Left ventricle myocardium superior (tissue), 1 donor: ENCODE measurements at regions not wholly inside any gene's neighbourhood (a gene's known extent, or its start where the extent isn't known, plus 50 kb on each side); places are given as distances from the start of the nearest gene placed in this dataset.
"Not testable (repeated sequence)": the region's sequence is repeated elsewhere in the genome, so short reads cannot be mapped to it uniquely, and the experiment has no call there.

Source experiments
- ATAC-seq: fragments of 200-7000 bp; cut with Tn5 transposase; one replicate; pipeline ENCODE4 v1.9.1; 2020; ENCODE audit warnings: mild to moderate bottlenecking, moderate library complexity
- DNase-seq: peaks from one replicate; pipeline ENCODE4 v3.0.0-alpha.2; 2020
- intact Hi-C: fragments of 100-400 bp; cut with micrococcal nuclease; formaldehyde crosslinking; loops from one replicate; pipeline ENCODE4 v1.11.0; 2022
- donor health status: DM: no; HTN: yes; CAD: no; lungs with severe emphysema.

DNA sequence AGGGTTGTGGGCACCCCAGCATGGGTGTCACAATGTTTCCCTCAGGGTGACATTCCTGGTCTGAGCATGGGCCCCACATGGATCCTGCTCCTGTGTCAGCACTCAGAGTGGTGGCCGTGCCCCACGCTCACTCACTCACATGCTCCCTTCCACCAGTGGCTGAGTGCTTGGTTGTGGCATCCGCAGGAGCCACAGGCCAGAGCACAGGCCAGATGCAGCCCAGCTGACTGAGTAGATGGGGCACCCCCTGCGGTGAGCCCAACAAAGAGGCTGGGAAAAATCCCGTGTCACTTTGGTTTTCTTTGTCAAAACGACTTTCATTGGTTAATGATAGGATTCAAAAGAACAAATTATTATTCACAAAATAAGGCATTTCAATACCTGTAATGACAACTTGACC is 204.6 kb upstream of the ANXA10 start:
- DNase-seq: no peak
- intact Hi-C loops: no loop called here
- no peak for ATAC-seq

GRCh38 chr4:167890226-167890625 is 202.1 kb upstream of the ANXA10 start:
- intact Hi-C loops: no loop called here
- DNase-seq (no peak), ATAC-seq (no peak)

DNA sequence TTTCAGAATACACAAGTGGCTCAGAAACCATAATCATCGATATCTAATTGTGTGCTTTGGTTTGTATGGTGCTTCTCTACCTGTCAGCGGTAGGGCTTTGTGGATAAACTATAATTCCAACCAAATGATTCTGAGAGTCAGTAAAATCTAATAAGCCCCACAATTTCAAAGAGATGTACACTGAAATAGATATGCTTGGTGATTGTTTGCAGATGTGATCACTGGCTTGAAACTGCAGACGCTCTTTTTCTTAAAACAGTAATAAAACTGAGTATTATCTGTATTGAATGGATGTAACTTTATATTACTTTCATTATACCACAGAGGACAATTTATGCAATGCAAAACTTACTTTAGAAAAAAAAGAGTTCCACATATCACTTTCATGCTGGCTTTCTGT is 198.8 kb upstream of the ANXA10 start:
- no peak for DNase-seq
- intact Hi-C loops: no loop called here
- no peak for ATAC-seq

- DNase-seq, ATAC-seq, intact Hi-C loops: not testable (repeated sequence)
Measured at GRCh38 chr4:167896260-167896659, 196.1 kb upstream of the ANXA10 start.

GRCh38 chr4:167897116-167897515 is 195.2 kb upstream of the ANXA10 start:
- DNase-seq: no peak
- intact Hi-C loops: no loop called here
- no peak for ATAC-seq

- no peak for ATAC-seq
- intact Hi-C loops: no loop called here
- no peak for DNase-seq
Measured at GRCh38 chr4:167903291-167903721, 189.0 kb upstream of the ANXA10 start.

- intact Hi-C loops: no loop called here
- no peak for ATAC-seq
Measured at GRCh38 chr4:167906851-167907250, 185.5 kb upstream of the ANXA10 start.

DNA sequence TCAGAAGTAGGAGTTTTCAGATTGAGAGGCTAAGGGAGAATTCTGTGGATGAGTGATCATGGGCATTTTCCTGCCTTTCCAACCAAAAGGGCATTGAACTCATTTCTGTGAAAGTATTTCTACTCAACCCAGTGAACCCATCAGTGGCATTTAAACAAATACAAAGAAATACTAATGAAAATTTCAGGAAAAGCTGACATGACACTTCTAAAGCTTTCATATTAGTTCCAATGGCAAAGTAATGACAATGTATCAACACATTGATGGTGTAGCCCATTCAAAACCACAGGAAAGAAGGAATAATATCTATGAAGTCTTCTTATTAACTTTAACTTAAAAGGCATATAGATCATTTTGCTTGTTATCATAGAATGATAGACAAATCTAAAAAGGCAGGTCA is 183.5 kb upstream of the ANXA10 start:
- DNase-seq (no peak), ATAC-seq (no peak)
- intact Hi-C loops: no loop called here

More at GRCh38 chr4:167906851-167907250, 185.5 kb upstream of the ANXA10 start:
- DNase-seq: no peak

DNA sequence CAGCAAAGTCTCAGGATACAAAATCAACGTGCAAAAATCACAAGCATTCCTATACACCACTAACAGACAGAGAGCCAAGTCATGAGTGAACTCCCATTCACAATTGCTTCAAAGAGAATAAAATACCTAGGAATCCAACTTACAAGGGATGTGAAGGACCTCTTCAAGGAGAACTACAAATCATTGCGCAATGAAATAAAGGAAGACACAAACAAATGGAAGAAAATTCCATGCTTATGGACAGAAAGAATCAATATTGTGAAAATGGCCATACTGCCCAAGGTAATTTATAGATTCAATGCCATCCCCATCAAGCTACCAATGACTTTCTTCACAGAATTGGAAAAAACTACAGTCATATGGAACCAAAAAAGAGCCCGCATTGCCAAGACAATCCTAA is 179.8 kb upstream of the ANXA10 start:
- ATAC-seq, intact Hi-C loops, DNase-seq: not testable (repeated sequence)

DNA sequence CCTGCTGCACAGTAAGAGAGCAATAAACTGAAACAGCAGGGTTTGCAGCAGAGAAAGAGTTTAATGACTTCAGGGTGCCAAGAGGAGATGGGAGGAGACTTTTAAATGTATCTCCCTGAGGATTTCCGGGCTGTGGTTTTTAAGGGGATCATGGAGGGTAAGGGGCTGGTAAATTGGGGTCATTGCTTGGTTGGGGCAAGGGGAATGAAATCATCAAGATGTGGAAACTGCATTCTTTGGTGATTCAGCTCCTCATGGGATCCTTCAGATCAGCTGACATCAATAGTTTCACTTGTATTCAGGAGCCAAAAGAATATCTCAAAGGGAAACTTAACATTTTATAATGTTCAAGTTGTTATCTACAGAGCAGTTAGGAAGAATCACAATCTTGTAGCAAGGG is 174.3 kb upstream of the ANXA10 start:
- no peak for DNase-seq
- ATAC-seq: no peak
- intact Hi-C loops: no loop called here

GRCh38 chr4:167930166-167930565 is 162.2 kb upstream of the ANXA10 start:
- no peak for ATAC-seq

GRCh38 chr4:167934216-167934615 is 158.1 kb upstream of the ANXA10 start:
- intact Hi-C loops: no loop called here
- DNase-seq (no peak), ATAC-seq (no peak)

More at GRCh38 chr4:167930166-167930565, 162.2 kb upstream of the ANXA10 start:
- no peak for DNase-seq
- intact Hi-C loops: no loop called here

- intact Hi-C loops: no loop called here
- DNase-seq: no peak
- no peak for ATAC-seq
Measured at GRCh38 chr4:167939863-167940616, 152.3 kb upstream of the ANXA10 start.

DNA sequence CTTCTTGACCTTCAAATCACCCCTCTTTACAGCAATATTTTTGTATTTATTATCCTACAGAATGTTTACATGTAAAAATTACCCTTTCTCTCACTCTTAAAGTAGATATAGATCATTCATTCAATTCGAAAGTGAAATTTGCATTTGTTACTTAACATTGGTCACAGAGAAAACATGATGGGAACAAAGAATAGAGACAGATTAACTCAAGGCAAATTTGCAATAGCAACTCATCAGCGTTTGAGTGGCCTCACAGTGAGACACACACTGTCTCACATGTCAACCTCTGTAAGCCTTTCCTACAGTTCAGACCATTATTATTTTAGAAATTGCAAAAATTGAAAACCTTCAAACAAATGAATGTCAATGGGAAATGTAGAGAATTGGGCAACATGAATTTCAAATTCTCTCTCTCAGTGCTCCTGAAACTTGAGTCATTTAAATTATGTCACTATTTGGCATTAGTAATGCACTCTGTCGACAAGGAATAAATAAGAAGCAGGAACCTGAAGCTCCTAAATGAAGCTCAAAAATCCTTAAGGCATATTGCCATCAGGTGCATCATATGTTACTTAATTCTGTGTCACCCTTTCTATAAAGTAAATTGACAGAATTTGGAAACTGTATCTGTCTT is 148.3 kb upstream of the ANXA10 start:
- DNase-seq (no peak), ATAC-seq (no peak)
- intact Hi-C loops: no loop called here

DNA sequence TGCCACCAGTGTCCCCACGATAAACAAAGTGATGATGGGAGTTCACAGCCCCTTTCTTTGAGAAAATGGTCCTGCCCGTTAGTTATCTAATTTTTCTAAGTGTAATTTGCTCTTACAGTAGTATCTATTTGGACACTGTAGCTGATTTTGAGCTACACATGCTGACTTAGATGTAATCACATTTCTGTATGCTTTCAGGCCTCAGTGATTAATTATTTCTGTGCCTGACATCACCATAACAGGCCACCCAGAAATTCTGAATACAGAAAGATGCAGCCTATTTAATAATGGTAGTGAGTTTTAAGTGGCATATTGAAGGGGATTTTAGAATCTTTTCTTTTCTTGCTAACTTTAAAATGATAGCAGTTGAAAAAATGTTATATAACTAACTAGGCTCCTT is 147.6 kb upstream of the ANXA10 start:
- DNase-seq: no peak
- ATAC-seq: no peak
- intact Hi-C loops: no loop called here

GRCh38 chr4:167955006-167955405 is 137.3 kb upstream of the ANXA10 start:
- no peak for DNase-seq
- ATAC-seq: no peak
- intact Hi-C loops: no loop called here

- no peak for DNase-seq
- intact Hi-C loops: no loop called here
Measured at GRCh38 chr4:167956676-167957075, 135.7 kb upstream of the ANXA10 start.

DNA sequence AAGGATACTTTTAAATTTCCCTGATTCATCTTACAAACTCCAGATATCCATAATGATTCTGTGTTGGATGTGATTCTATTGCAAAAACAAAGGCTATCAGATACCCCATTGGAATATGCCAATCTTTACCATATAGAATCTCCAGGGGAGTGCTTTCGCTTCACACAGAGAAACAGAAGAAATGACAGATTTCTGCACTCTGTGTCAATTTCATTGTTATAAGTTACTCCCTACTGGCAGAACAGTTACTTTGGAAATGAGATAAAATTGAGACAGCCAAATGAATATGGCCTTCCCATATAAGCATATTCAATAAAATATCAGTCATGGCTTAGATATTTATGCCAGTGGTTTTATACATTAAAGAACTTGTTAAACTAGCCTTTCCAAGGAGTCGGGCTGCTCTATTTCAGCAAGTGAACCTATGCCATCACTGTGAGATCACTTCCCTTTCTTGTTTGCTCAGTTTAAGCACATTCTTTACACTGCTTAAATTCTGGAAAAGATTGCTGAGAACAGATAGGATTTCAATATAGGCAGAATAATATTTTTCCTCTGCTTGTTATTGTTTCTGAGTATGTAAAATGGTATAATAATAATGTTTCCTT is 127.5 kb upstream of the ANXA10 start:
- DNase-seq (no peak), ATAC-seq (no peak)
- intact Hi-C loops: no loop called here

More at GRCh38 chr4:167956676-167957075, 135.7 kb upstream of the ANXA10 start:
- no peak for ATAC-seq

- ATAC-seq (no peak), DNase-seq (no peak)
- intact Hi-C loops: no loop called here
Measured at GRCh38 chr4:167966143-167966542, 126.2 kb upstream of the ANXA10 start.

DNA sequence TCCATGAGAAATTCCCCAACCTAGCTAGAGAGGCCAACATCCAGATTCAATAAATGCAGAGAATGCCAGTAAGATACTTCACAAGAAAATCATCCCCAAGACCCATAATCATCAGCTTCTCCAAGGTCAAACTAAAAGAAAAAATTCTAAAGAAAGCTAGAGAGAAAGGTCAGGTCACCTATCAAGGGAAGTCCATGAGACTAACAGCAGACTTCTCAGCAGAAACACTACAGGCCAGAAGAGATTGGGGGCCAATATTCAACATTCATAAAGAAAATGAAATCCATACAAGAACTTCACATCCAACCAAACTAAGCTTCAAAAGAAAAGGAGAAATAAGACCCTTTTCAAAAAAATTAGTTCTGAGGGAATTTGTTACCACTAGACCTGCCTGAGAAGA is 118.8 kb upstream of the ANXA10 start:
- intact Hi-C loops: no loop called here

More for the DNA sequence above, 118.8 kb upstream of the ANXA10 start:
- no peak for DNase-seq
- no peak for ATAC-seq
